ENCODE measurements at regions not wholly inside any gene's neighbourhood (a gene's known extent, or its start where the extent isn't known, plus 50 kb on each side); places are given as distances from the start of the nearest gene placed in this dataset.
A peak's percentile ranks its signal among the peaks of the same experiment; 100 is the strongest.

- DNase-seq (ENCODE audit: low read depth) = no peak
- no peak for TF ChIP-seq CTCF (IDR thresholded peaks at IDR 0.05; ENCODE audit: low read length, missing control alignments)
- no peak overlapping the region for H3K4me3 ChIP-seq (replicated peaks; ENCODE audit: low read depth, low read length)
Observed at GRCh38 chr10:55320187-55320700, 519.2 kb upstream of the PCDH15 start.

GRCh38 chr10:55311848-55312635, 511.0 kb upstream of the PCDH15 start:
- DNase-seq (ENCODE audit: low read depth) = no peak
- no peak for TF ChIP-seq CTCF (IDR thresholded peaks at IDR 0.05; ENCODE audit: low read length, missing control alignments)

GRCh38 chr10:55310143-55310542, 509.1 kb upstream of the PCDH15 start:
- no peak for TF ChIP-seq CTCF (IDR thresholded peaks at IDR 0.05; ENCODE audit: low read length, missing control alignments)

More at GRCh38 chr10:55311848-55312635, 511.0 kb upstream of the PCDH15 start:
- no peak overlapping the region for H3K4me3 ChIP-seq (replicated peaks; ENCODE audit: low read depth, low read length)

DNA sequence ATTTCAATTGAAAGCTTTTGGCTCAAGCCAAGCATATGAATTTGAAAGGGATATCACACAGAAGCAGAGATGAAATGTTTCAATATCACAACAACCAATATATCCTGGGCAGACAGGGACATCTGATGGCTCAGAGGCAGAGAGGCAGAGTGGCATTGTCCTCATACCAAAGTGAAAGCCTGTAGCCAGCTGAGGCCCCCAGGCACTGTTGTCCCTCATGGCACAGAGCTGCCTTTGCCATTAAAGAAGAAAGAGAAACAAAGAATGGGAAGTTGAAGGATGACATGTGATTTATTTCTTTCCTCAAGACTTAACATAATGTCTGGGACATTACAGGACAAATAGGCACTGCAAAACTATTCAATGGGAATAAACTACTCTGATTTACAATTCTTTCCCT, 504.3 kb upstream of the PCDH15 start:
- no peak for TF ChIP-seq CTCF (IDR thresholded peaks at IDR 0.05; ENCODE audit: low read length, missing control alignments)
- no peak overlapping the region for H3K4me3 ChIP-seq (replicated peaks; ENCODE audit: low read depth, low read length)
- DNase-seq (ENCODE audit: low read depth) = no peak

More at GRCh38 chr10:55310143-55310542, 509.1 kb upstream of the PCDH15 start:
- H3K4me3 ChIP-seq (replicated peaks; ENCODE audit: low read depth, low read length) = no peak overlapping the region
- no peak for DNase-seq (ENCODE audit: low read depth)

- TF ChIP-seq CTCF (IDR thresholded peaks at IDR 0.05; ENCODE audit: low read length, missing control alignments) = no peak
- no peak overlapping the region for H3K4me3 ChIP-seq (replicated peaks; ENCODE audit: low read depth, low read length)
- DNase-seq (ENCODE audit: low read depth) = no peak
Observed at GRCh38 chr10:55287346-55287745, 486.3 kb upstream of the PCDH15 start.

- no peak overlapping the region for H3K4me3 ChIP-seq (replicated peaks; ENCODE audit: low read depth, low read length)
- DNase-seq (ENCODE audit: low read depth) = peak; percentile 5
- no peak for TF ChIP-seq CTCF (IDR thresholded peaks at IDR 0.05; ENCODE audit: low read length, missing control alignments)
Observed at GRCh38 chr10:55283031-55283430, 482.0 kb upstream of the PCDH15 start.

GRCh38 chr10:55280696-55281095, 479.7 kb upstream of the PCDH15 start:
- H3K4me3 ChIP-seq (replicated peaks; ENCODE audit: low read depth, low read length) = no peak overlapping the region
- DNase-seq (ENCODE audit: low read depth) = no peak
- TF ChIP-seq CTCF (IDR thresholded peaks at IDR 0.05; ENCODE audit: low read length, missing control alignments) = no peak

All from fibroblast of pulmonary artery (primary cell).